ENCODE measurements at regions not wholly inside any gene's neighbourhood (a gene's known extent, or its start where the extent isn't known, plus 50 kb on each side); places are given as distances from the start of the nearest gene placed in this dataset.

GRCh38 chr12:124445826-124446225, 121.6 kb downstream of the NCOR2 start:
- peaks cover 14 to 22% of the 10 kb centered on the region in 2 donors for H3K36me3 Mint-ChIP-seq
- no peaks in the 10 kb centered on the region for H3K27me3 Mint-ChIP-seq
- H3K9me3 Mint-ChIP-seq: no peaks in the 10 kb centered on the region
- DNase-seq: no peak
- peak overlapping the region in 1 of 6 donors; percentile 22 for H3K27ac Mint-ChIP-seq
- peaks cover 17 to 25% (median 25%) of the 10 kb centered on the region in 3 donors for H3K4me1 Mint-ChIP-seq
- no peak overlapping the region for H3K4me3 Mint-ChIP-seq
- ATAC-seq (ENCODE audit: low read depth in 2 of 2): no peak

- H3K4me3 Mint-ChIP-seq: no peak overlapping the region
- DNase-seq (no peak), ATAC-seq (ENCODE audit: low read depth in 2 of 2) (no peak)
- no peaks in the 10 kb centered on the region for H3K9me3 Mint-ChIP-seq
- H3K4me1 Mint-ChIP-seq: peaks cover 14 to 25% (median 20%) of the 10 kb centered on the region in 3 donors
- peaks cover 14 to 22% of the 10 kb centered on the region in 2 donors for H3K36me3 Mint-ChIP-seq
- peak overlapping the region in 1 of 6 donors; percentile 45 for H3K27ac Mint-ChIP-seq
- H3K27me3 Mint-ChIP-seq: no peaks in the 10 kb centered on the region
These were observed 122.2 kb downstream of the NCOR2 start for GRCh38 chr12:124445121-124445718.

GRCh38 chr12:124443931-124444712, 123.3 kb downstream of the NCOR2 start:
- Mint-ChIP-seq H3K4me1 (peaks cover 8 to 24% (median 17%) of the 10 kb centered on the region in 3 donors), H3K36me3 (peaks cover 14 to 22% of the 10 kb centered on the region in 2 donors), H3K27me3 (no peaks in the 10 kb centered on the region), H3K9me3 (no peaks in the 10 kb centered on the region), H3K4me3 (no peak overlapping the region), H3K27ac (peak overlapping the region in 2 of 6 donors; percentile 76 to 94)
- ATAC-seq (ENCODE audit: low read depth in 2 of 2) (no peak), DNase-seq (no peak)

- ATAC-seq (ENCODE audit: low read depth in 2 of 2) (no peak), DNase-seq (no peak)
- Mint-ChIP-seq H3K27me3 (no peaks in the 10 kb centered on the region), H3K36me3 (peaks cover 14 to 22% of the 10 kb centered on the region in 2 donors), H3K4me3 (no peak overlapping the region), H3K27ac (peak overlapping the region in 2 of 6 donors; percentile 28 to 87), H3K9me3 (no peaks in the 10 kb centered on the region), H3K4me1 (peaks cover 3 to 19% (median 14%) of the 10 kb centered on the region in 3 donors)
These were observed 124.5 kb downstream of the NCOR2 start for GRCh38 chr12:124442772-124443445.

GRCh38 chr12:124442281-124442680, 125.1 kb downstream of the NCOR2 start:
- peaks cover 14 to 22% of the 10 kb centered on the region in 2 donors for H3K36me3 Mint-ChIP-seq

GRCh38 chr12:124441443-124442194, 125.8 kb downstream of the NCOR2 start:
- no peak for DNase-seq
- Mint-ChIP-seq H3K27ac (peak overlapping the region in 1 of 6 donors; percentile 75), H3K4me1 (peaks cover 3 to 19% (median 17%) of the 10 kb centered on the region in 3 donors), H3K4me3 (no peak overlapping the region), H3K9me3 (no peaks in the 10 kb centered on the region), H3K27me3 (no peaks in the 10 kb centered on the region), H3K36me3 (peaks cover 14 to 22% of the 10 kb centered on the region in 2 donors)
- no peak for ATAC-seq (ENCODE audit: low read depth in 2 of 2)

More at GRCh38 chr12:124442281-124442680, 125.1 kb downstream of the NCOR2 start:
- Mint-ChIP-seq H3K4me3 (no peak overlapping the region), H3K9me3 (no peaks in the 10 kb centered on the region), H3K27me3 (no peaks in the 10 kb centered on the region), H3K4me1 (peaks cover 3 to 19% (median 17%) of the 10 kb centered on the region in 3 donors), H3K27ac (peak overlapping the region in 2 of 6 donors; percentile 28 to 87)
- ATAC-seq (ENCODE audit: low read depth in 2 of 2) (no peak), DNase-seq (no peak)

- DNase-seq (no peak), ATAC-seq (ENCODE audit: low read depth in 2 of 2) (no peak)
- H3K36me3 Mint-ChIP-seq: peaks cover 14 to 16% of the 10 kb centered on the region in 2 donors
- no peak overlapping the region for H3K4me3 Mint-ChIP-seq
- H3K4me1 Mint-ChIP-seq: peaks cover 3 to 23% (median 17%) of the 10 kb centered on the region in 3 donors
- no peaks in the 10 kb centered on the region for H3K9me3 Mint-ChIP-seq
- H3K27me3 Mint-ChIP-seq: no peaks in the 10 kb centered on the region
- peak overlapping the region in 3 of 6 donors; percentile 39 to 80 (median 62) for H3K27ac Mint-ChIP-seq
These were observed 126.5 kb downstream of the NCOR2 start for GRCh38 chr12:124440841-124441381.

GRCh38 chr12:124440031-124440626, 127.3 kb downstream of the NCOR2 start:
- ATAC-seq (ENCODE audit: low read depth in 2 of 2): no peak
- Mint-ChIP-seq H3K4me1 (peaks cover 5 to 23% (median 17%) of the 10 kb centered on the region in 3 donors), H3K27me3 (no peaks in the 10 kb centered on the region), H3K9me3 (no peaks in the 10 kb centered on the region), H3K27ac (peak overlapping the region in 1 of 6 donors; percentile 62), H3K4me3 (no peak overlapping the region), H3K36me3 (peaks cover 14% of the 10 kb centered on the region in 2 donors)
- no peak for DNase-seq

- no peak for ATAC-seq (ENCODE audit: low read depth in 2 of 2)
- Mint-ChIP-seq H3K9me3 (no peaks in the 10 kb centered on the region), H3K4me1 (peaks cover 4 to 12% (median 6%) of the 10 kb centered on the region in 3 donors), H3K4me3 (no peak overlapping the region), H3K27ac (no peak overlapping the region), H3K36me3 (peaks cover 0 to 14% of the 10 kb centered on the region in 2 donors), H3K27me3 (no peaks in the 10 kb centered on the region)
- DNase-seq: no peak
These were observed 128.9 kb downstream of the NCOR2 start for GRCh38 chr12:124438437-124439056.

- Mint-ChIP-seq H3K4me1 (peaks cover 4 to 12% (median 6%) of the 10 kb centered on the region in 3 donors), H3K36me3 (peaks cover 0 to 13% of the 10 kb centered on the region in 2 donors), H3K4me3 (no peak overlapping the region), H3K27ac (peak overlapping the region in 2 of 6 donors; percentile 58 to 66), H3K9me3 (no peaks in the 10 kb centered on the region), H3K27me3 (no peaks in the 10 kb centered on the region)
- ATAC-seq (ENCODE audit: low read depth in 2 of 2) (no peak), DNase-seq (no peak)
These were observed 129.6 kb downstream of the NCOR2 start for GRCh38 chr12:124437617-124438436.

GRCh38 chr12:124437121-124437520, 130.3 kb downstream of the NCOR2 start:
- ATAC-seq (ENCODE audit: low read depth in 2 of 2): no peak
- H3K27me3 Mint-ChIP-seq: no peaks in the 10 kb centered on the region
- no peak overlapping the region for H3K4me3 Mint-ChIP-seq
- DNase-seq: no peak
- H3K4me1 Mint-ChIP-seq: peaks cover 7 to 10% (median 8%) of the 10 kb centered on the region in 3 donors
- no peaks in the 10 kb centered on the region for H3K9me3 Mint-ChIP-seq
- peaks cover 0 to 8% of the 10 kb centered on the region in 2 donors for H3K36me3 Mint-ChIP-seq
- peak overlapping the region in 1 of 6 donors; percentile 56 for H3K27ac Mint-ChIP-seq
